ENCODE measurements at regions not wholly inside any gene's neighbourhood (a gene's known extent, or its start where the extent isn't known, plus 50 kb on each side); places are given as distances from the start of the nearest gene placed in this dataset.

DNA sequence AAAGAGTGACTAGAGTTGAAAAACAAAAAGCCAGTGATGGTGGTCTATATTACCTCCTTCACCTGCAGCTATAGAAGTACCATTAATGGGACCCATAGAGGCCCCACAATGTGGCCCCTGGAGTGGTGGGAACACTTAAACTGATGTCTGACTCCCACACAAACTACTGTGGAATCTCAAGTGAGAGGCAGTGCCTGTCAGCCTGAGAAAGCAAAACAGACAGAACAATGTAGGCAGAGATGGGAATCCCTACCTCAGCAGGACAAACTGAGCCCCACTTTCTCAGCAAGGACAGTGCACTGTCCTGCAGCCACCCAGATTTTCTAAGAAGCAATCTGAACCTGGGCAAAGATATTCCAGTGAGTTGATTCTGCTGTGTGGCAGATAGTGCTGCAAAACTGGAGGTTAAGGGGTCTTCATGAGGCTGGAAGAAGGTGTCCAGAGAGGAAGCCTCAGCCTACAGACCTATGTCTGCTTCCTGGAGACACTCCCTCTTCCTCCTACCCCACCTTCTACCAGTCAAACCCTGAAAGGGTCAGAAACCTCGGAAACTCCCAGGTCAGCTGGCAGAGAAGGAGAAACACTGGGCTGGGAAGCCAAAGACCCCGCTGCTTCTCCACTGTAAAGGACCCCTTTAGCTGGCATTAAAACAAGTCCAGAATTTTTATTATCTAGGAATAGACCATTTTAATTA lies 228.7 kb downstream of the C1orf94 start:
- no peak for TF ChIP-seq CTCF (IDR thresholded peaks at IDR 0.05; ENCODE audit: insufficient read depth, low read length)
- TF ChIP-seq, protein P1, sequence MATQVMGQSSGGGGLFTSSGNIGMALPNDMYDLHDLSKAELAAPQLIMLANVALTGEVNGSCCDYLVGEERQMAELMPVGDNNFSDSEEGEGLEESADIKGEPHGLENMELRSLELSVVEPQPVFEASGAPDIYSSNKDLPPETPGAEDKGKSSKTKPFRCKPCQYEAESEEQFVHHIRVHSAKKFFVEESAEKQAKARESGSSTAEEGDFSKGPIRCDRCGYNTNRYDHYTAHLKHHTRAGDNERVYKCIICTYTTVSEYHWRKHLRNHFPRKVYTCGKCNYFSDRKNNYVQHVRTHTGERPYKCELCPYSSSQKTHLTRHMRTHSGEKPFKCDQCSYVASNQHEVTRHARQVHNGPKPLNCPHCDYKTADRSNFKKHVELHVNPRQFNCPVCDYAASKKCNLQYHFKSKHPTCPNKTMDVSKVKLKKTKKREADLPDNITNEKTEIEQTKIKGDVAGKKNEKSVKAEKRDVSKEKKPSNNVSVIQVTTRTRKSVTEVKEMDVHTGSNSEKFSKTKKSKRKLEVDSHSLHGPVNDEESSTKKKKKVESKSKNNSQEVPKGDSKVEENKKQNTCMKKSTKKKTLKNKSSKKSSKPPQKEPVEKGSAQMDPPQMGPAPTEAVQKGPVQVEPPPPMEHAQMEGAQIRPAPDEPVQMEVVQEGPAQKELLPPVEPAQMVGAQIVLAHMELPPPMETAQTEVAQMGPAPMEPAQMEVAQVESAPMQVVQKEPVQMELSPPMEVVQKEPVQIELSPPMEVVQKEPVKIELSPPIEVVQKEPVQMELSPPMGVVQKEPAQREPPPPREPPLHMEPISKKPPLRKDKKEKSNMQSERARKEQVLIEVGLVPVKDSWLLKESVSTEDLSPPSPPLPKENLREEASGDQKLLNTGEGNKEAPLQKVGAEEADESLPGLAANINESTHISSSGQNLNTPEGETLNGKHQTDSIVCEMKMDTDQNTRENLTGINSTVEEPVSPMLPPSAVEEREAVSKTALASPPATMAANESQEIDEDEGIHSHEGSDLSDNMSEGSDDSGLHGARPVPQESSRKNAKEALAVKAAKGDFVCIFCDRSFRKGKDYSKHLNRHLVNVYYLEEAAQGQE (IDR thresholded peaks at IDR 0.05; ENCODE audit: insufficient replicate concordance, low read depth): no peak
- no peak for TF ChIP-seq POLR2AphosphoS5 (IDR thresholded peaks at IDR 0.05; ENCODE audit: low read depth)

Measured in HL-60 (cell line).